ENCODE measurements at regions not wholly inside any gene's neighbourhood (a gene's known extent, or its start where the extent isn't known, plus 50 kb on each side); places are given as distances from the start of the nearest gene placed in this dataset.
A peak's percentile ranks its signal among the peaks of the same experiment; 100 is the strongest.
"Not testable (repeated sequence)": the region's sequence is repeated elsewhere in the genome, so short reads cannot be mapped to it uniquely, and the experiment has no call there.

GRCh38 chr6:151671195-151671594 is 136.3 kb upstream of the ESR1 start:
- DNase-seq (ENCODE audit: extremely low read depth in 1 of 2, low read depth in 1 of 2), result no peak

DNA sequence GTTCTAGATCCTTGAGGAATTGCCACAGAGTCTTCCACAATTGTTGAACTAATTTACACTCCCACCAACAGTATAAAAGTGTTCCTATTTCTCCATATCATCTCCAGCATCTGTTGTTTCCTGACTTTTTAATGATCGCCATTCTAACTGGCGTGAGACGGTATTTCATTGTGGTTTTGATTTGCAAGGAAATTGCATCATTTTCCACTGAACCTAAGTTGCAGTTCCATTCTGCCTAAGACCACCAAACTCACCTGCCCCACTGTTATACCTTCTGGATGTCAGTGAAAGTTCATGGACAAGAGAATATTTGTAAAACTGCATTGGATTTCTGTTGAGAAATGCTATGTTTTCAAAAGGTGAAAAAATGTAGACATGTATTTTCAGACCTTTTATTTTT is 132.9 kb upstream of the ESR1 start:
- DNase-seq (ENCODE audit: extremely low read depth in 1 of 2, low read depth in 1 of 2), result no peak

DNA sequence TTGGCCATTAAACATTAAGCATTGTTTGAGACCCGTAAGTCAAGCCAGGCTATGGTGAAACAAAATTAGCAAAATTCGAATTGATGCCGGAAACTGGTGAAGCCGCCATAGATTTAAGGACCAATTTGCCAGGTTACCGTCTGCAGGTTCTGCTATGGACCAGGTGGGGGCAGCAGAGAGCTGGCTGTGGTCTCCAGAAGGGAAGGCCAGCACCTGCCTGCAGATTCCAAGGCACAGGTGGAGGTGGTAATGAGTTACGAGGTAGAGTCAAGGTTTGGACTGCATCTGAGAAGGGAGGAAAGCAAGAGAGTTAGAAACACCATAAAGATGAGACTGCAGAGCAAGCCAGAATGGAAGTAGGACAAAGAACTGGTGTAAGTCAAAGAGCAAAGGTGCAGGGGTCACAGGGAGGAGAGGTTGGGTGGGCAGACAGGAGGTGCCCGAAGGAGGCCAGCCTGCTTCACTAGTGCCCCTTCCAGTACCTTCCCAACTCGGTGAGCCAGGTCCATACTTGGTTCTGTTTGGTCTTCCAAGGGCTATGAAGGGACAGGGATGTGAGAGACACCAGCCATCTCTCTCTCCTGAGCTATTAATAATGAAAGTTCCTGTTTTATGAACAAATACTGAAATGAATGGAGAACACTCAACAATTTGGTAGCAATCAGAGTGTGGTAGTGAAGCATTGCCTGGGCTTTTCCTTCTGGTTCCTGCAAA is 131.6 kb upstream of the ESR1 start:
- DNase-seq (ENCODE audit: extremely low read depth in 1 of 2, low read depth in 1 of 2), result peak; percentile 1 to 3

- no peak for DNase-seq (ENCODE audit: extremely low read depth in 1 of 2, low read depth in 1 of 2)
These were observed 131.0 kb upstream of the ESR1 start for GRCh38 chr6:151676460-151676945.

DNA sequence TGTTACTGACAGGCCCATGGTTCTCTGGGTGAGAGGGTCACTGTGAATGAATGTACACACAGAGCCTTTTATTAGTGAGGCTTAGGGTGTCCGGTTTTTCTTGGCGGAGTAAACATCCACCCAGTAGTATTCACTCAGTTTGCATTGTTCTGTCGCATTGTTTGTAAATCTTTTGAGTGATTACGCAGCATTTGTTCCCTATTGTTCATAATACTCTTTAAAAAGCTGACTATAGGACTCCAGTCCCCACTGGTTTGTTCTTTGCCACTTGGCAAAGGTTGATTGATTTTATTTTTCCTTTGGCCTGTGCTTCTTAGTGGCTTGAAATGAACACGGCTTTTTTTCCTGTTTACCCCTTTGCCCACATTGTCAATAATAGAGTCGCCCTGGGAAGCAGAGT is 130.1 kb upstream of the ESR1 start:
- no peak for DNase-seq (ENCODE audit: extremely low read depth in 1 of 2, low read depth in 1 of 2)

DNA sequence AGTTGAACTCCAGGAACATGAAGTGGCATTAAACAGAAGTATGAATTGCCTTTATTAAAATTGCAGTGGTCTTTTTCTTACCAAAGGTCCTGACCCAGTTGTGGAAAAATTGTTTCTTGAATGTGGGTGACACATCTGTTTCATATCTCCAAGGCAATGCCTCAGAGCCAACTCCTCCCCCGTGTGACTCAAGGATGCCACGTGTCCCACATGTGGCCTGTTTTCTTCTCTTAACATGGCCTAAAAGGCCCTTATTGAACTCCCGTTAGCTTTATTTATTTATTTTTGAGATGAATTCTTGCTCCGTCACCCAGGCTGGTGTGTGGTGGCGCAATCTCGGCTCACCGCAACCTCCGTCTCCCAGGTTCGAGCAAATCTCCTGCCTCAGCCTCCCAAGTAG is 128.4 kb upstream of the ESR1 start:
- DNase-seq (ENCODE audit: extremely low read depth in 1 of 2, low read depth in 1 of 2), result no peak

DNA sequence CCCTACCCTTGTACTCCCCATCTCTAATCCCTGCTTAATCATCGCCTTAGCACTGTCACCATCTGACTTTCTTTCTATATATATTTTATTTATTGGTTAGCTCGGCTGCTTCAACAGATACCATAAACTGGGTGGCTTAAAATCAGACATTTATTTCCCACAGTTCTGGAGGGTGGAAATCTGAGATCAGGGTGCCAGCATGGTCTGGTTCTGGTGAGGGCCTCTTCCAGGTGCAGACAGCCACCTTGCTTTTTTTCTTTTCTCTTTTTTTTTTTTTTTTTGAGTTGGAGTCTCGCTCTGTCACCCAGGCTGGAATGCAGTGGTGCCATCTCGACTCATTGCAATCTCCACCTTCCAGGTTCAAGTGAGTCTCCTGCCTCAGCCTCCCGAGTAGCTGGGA is 127.5 kb upstream of the ESR1 start:
- no peak for DNase-seq (ENCODE audit: extremely low read depth in 1 of 2, low read depth in 1 of 2)

DNA sequence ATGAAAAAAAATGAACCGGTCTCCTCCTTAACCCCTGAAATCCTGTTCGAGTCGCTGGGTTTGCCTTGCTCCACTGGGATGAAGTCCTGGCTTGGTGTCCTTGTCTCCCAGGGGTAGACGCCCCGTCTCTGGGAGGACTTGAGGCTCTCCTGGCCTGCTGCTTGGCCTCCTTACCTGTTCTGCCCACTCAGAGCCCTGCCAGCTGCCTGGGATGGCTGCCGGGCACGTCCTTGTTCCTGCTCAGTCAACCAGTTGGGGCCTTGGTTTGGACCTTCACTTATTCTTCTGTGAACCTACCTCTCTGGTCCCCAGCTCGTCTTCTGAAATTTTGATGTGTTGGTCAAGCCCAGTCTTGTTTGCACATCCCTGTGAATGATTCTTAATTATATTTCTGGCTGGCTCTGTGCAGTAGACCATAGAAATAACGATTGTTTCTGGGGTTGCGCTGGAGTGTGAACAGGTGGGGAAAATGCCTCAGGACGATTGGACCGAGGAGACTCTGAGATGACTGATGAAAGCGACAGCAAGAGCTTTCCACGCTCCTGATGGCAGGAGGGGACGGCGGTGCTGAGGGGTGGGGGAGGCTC is 126.5 kb upstream of the ESR1 start:
- no peak for DNase-seq (ENCODE audit: extremely low read depth in 1 of 2, low read depth in 1 of 2)

- no peak for DNase-seq (ENCODE audit: extremely low read depth in 1 of 2, low read depth in 1 of 2)
These were observed 125.9 kb upstream of the ESR1 start for GRCh38 chr6:151681433-151682059.

DNA sequence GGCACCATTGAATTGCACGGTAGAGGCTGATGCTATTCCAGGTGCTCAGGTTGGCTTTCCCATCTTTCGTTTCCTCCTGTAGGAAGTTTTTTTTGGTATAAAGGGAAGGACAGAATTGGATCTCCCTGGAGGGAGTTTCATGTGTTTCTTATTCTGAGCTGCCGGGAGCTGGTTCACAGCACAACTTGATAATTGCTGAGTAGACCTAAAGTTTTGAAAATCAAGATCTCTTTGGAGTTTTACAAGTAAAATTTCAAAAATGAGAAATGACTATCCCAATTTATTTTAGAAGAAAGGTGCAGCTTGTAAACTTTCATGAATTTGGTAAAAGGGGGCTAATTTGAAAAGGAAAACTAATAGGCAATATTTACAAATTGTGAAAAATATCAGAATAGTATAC is 125.2 kb upstream of the ESR1 start:
- no peak for DNase-seq (ENCODE audit: extremely low read depth in 1 of 2, low read depth in 1 of 2)

DNA sequence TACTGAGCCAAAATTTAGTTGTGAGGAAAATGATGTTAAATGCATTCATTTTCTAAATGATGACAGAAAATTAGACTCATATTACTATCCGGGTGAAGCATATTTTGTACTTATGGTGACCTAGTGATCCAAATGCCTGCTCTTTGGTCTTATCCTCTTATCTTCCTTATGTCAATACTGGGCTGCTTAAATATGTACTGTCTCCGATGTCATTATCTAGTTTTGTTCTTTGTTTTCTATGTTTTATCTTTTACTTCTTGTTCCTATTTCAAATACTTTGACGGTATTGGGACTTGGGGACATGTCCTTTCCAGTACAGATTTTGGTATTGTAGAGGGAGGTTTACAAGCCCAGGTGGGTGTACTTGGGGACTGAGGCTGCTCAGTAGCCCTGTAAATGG is 124.6 kb upstream of the ESR1 start:
- DNase-seq (ENCODE audit: extremely low read depth in 1 of 2, low read depth in 1 of 2), result no peak

GRCh38 chr6:151683381-151683780 is 124.1 kb upstream of the ESR1 start:
- DNase-seq (ENCODE audit: extremely low read depth in 1 of 2, low read depth in 1 of 2), result no peak

GRCh38 chr6:151689499-151690201 is 117.8 kb upstream of the ESR1 start:
- no peak for DNase-seq (ENCODE audit: extremely low read depth in 1 of 2, low read depth in 1 of 2)

- DNase-seq (ENCODE audit: extremely low read depth in 1 of 2, low read depth in 1 of 2), result no peak
These were observed 117.2 kb upstream of the ESR1 start for GRCh38 chr6:151690303-151690702.

DNA sequence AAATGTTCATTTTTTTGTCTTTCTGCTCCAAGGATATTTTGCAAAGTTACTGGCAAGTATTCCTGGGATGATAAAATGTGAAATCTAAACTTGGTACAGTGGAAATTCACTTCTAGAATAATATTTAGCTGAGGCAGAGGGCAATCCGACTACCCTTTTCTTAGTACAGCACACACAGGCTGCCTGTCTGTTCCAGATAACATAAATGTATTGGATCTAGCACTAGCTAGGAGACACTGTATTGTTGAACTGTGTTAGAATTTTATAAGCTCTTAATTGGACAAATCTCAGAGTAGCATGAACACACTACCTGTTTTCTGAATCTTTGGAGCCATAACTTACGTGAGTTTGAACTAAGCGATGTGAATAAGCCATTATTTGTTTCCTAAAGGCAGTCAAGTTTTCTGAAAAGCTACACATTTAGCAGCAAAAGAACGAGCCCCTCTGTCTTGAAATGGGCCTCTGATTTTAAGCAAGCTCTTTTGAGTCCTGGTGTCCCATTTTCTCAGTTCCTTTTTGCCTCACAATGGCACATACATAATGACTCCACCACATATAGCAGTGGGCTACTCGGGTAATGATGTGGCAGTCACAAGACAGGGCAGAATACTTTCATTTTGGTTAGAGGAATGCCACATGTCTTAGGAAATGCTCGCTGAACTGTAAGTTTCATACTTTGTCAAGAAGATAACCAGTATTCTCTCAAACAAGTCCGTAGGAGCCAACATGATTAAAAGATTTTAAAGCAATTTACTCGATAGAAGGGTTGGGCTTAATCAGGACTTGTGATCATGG is 116.5 kb upstream of the ESR1 start:
- no peak for DNase-seq (ENCODE audit: extremely low read depth in 1 of 2, low read depth in 1 of 2)

GRCh38 chr6:151692216-151692615 is 115.3 kb upstream of the ESR1 start:
- DNase-seq (ENCODE audit: extremely low read depth in 1 of 2, low read depth in 1 of 2), result no peak

- DNase-seq (ENCODE audit: extremely low read depth in 1 of 2, low read depth in 1 of 2), result no peak
These were observed 114.1 kb upstream of the ESR1 start for GRCh38 chr6:151693366-151693765.

DNA sequence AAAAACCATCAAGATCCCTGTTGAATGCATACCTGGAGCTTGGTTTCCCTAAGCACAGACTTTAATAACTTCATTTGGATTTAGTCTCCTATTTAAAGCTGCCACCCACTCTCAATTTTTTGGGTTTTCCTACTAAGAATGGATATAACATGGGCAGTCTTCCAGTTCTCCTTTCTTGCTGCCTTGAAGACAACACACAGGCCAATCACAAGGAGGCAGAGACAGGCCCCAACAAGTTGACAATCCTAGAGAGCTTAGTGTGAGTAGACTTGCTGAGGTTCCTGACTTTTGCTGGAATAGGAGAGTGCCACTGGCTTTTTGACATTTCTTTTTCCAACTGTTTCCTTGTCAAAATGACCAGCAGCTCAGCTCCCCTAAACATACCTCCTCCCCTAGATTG is 112.3 kb upstream of the ESR1 start:
- DNase-seq (ENCODE audit: extremely low read depth in 1 of 2, low read depth in 1 of 2), result no peak

DNA sequence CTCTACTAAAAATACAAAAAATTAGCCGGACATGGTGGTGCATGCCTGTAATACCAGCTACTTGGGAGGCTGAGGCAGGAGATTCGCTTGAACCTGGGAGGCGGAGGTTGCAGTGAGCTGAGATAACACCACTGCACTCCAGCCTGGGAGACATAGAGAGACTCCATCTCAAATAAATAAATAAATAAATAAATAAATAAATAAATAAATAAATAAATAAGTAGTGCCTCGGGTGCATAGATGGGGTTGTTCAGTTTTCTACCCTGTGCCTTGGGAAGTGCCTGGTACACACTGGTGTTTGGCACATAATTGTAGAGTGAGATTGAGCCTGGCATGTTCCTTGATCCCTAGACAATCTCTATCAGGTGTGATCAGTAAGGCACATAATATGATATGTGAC is 111.2 kb upstream of the ESR1 start:
- DNase-seq (ENCODE audit: extremely low read depth in 1 of 2, low read depth in 1 of 2), result not testable (repeated sequence)

DNA sequence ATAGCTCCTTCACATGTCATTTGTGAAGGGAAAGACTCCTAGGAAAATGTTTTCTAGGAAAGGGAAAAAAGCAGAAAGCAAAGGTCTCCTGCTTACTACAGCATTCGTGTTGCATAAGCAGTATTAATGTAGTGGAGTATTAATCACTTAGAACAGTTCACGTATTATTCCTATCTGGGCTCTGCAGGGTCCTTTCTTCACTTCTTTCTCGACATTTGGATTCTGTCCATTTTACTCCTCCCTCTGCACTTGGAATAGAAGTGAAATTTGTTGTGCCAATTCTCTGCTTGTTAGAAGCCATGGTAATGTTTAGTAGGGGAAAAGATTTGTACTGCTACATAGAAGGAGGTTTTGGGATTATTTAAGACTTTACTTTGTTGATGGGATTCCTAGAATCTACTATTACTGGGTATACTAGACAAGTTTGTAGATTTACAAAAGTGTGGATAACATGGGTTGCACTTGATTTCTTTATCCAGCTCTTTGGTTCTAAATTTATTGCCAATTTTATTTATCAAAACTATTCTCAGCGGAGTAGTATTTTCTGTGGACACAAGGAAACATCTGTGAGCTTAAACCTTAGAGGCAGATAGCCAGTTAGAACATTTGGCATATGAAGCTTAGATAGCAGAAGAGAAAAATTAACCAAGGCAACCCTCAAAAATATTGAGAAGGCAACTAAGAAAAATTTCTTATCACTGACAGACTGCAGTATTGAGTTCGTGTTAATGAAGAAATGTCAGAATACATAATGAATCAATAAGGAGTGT is 108.4 kb upstream of the ESR1 start:
- DNase-seq (ENCODE audit: extremely low read depth in 1 of 2, low read depth in 1 of 2), result no peak

All from activated CD8-positive, alpha-beta memory T cell treated with anti-CD3 and anti-CD28 coated beads for 1 hour (primary cell).